ENCODE measurements at regions not wholly inside any gene's neighbourhood (a gene's known extent, or its start where the extent isn't known, plus 50 kb on each side); places are given as distances from the start of the nearest gene placed in this dataset.

DNA sequence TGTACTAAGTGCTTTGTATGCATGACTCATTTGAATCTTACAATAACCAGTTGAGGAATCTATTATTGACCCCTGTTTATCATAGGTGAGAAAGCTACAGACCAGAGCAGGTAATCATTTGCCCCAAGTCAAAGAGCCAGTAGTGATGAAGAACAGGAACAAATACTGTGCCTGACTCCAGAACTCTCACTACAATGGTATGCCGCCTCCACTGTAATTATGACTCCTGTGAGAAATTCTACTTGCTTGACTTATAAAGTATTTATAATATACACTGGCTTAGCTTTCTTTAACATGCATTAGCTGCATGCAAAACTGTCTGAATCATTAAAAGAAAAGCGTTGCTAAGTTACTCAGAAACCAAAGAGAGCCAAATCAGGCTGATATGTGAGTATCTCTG, 92.6 kb downstream of the ZNF281 start:
- TF ChIP-seq POLR2AphosphoS5 (IDR thresholded peaks at IDR 0.05) (no peak), POLR2A (IDR thresholded peaks at IDR 0.05) (no peak), EP300 (IDR thresholded peaks at IDR 0.05) (no peak)
- TF ChIP-seq, protein P1, sequence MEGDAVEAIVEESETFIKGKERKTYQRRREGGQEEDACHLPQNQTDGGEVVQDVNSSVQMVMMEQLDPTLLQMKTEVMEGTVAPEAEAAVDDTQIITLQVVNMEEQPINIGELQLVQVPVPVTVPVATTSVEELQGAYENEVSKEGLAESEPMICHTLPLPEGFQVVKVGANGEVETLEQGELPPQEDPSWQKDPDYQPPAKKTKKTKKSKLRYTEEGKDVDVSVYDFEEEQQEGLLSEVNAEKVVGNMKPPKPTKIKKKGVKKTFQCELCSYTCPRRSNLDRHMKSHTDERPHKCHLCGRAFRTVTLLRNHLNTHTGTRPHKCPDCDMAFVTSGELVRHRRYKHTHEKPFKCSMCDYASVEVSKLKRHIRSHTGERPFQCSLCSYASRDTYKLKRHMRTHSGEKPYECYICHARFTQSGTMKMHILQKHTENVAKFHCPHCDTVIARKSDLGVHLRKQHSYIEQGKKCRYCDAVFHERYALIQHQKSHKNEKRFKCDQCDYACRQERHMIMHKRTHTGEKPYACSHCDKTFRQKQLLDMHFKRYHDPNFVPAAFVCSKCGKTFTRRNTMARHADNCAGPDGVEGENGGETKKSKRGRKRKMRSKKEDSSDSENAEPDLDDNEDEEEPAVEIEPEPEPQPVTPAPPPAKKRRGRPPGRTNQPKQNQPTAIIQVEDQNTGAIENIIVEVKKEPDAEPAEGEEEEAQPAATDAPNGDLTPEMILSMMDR (IDR thresholded peaks at IDR 0.05), result no peak
